NCI-H1930 (cell line): ENCODE measurements at regions not wholly inside any gene's neighbourhood (a gene's known extent, or its start where the extent isn't known, plus 50 kb on each side); places are given as distances from the start of the nearest gene placed in this dataset.
"Not testable (repeated sequence)": the region's sequence is repeated elsewhere in the genome, so short reads cannot be mapped to it uniquely, and the experiment has no call there.

Experiments
- DNase-seq, 2 experiments: peaks; one replicate each; lab custom pipeline; 2025; lab: John Stamatoyannopoulos, UW

- DNase-seq = no peak
Measured at GRCh38 chr6:121595646-121596045, 160.2 kb downstream of the GJA1 start.

DNA sequence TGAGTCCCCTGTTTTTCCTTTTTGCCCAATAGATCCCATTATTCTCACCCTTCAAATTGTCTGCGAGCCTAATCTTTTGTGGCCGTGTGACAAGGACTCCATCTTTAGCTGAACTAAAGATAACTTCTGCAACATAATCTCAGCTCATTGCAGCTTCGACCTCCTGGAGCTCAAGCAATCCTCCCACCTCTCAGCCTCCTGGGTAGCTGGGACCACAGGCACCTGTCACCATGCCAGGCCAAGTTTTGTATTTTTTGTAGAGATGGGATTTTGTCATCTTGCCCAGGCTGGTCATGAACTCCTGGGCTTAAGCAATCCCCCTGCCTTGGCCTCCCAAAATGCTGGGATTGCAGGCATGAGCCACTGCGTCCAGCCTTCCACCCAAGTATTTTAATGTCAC lies 161.0 kb downstream of the GJA1 start:
- DNase-seq = no peak

DNA sequence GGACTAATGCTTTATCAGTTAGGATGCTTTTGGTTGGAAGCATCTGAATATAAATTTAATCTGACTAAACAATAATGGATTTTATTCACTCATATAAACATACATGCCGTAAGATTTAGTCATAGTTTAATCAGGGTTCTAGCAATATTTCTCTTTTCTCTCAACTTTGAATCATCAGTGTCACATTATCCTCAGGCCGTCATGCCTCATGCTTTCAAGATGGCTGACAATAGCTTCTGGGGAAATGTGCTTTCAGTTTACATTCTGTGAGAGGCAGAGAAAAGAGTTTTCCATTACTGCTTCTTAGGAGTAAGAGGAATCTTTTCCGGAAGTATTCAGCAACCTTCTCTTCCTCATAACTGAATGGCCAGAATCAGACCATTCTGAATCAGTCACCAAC lies 162.2 kb downstream of the GJA1 start:
- DNase-seq = no peak

GRCh38 chr6:121599331-121599730 lies 163.9 kb downstream of the GJA1 start:
- not testable (repeated sequence) for DNase-seq

DNA sequence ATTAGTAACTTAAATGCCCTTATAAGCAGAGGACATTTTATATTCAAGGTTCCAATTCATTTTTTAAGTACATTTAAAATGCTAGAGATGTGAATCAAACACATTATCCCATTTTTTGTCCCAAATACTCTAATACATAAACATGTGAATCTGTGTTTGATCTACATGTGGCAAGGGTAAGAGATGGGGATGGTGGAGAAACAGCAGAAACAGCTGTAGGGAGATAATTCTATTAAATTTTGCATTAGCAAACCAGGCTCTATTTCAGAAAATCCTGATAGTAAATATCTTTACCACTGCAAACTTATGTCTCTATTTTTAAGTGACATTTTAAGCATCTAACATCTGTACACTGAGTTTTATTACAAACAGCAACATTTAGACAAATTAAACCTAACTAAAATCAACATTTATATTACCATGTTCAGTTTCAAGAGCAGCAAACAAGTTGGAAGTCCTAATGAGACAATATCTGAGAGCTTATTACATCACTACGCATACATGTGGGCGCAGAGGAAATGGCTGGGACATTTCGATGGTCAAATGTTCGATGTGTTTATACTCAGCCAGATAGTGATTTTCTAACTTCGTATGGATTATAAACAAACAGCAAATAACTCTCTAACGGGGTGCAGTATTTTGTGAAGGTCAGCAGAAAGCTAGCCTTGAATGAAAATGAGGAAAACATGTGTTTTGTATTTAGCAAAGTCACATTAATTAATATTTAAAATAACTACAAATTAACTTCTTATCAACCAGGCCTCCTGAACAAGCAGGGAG lies 165.1 kb downstream of the GJA1 start:
- DNase-seq = no peak

DNA sequence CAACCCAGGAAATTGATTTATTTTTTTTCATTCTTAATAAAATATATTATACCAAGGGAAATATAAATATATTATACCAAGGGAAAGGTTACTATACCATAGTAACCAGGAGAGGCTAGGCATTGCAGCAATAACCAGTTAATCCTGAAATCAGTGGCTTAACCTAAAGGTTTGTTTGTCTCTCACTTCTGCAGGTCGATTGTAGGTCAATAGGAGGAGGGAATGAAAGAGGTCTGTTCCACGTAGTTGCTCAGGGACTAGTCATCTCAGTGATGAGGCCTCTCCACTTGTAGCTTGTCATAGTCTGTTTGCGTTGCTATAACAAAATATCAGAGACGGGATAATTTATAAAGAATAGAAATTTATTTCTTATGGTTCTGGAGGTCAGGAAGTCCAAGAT lies 168.0 kb downstream of the GJA1 start:
- no peak for DNase-seq

DNA sequence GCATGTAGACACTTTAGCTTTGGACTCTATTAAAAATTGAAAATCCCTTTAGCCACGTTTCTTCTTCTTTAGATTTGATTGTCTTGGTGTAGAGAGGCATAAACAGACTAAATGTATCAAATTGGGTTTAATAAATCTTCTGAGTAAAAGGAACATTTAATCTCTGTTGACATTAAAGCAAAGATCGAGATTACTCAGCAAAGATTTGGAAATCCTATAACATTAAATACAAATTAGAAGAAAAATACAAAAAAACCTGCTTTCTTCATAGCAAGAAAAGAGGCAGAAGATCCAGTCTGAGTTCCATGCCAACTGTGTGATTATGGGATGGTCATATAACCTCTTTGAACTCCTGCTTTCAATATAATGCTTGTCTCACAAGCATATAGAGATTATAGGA lies 172.3 kb downstream of the GJA1 start:
- DNase-seq = no peak

- DNase-seq = no peak
Measured at GRCh38 chr6:121608270-121608669, 172.8 kb downstream of the GJA1 start.

DNA sequence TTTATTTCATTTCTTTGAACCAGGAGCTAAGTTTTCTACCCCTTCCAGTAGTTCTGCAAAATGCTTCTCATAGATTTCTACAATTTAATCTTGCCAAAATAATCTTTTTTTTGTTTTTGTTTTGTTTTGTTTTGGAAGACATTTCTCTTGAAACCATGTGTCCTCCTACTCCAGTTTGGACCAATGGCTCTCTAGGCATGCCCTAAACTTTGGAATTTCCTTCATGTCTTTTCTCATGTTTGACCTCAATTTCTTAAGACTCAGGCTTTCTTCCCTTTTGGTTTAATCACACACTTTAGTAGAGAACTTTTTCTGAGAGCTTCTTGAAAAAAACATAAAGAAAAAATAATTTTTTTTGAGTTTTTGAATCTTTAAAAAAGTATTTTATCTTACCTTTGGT lies 173.8 kb downstream of the GJA1 start:
- DNase-seq = no peak

DNA sequence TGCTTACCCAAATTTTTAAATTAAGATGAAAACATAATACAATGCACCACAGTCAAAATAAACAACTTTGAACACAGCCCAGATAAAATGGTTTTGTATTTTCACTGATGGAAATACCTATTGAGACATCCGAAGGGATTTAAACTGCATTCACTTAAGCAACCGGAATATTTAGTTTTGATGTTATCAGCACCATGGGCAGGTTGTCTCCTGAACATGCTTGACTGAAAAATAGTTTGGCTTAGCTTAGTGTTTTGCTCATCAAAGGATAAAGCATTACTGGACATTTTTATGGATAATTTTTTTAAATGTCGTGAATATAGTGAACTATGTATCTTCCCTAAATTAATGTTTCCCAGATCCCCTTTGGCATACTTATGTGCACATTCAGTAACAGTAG lies 177.5 kb downstream of the GJA1 start:
- no peak for DNase-seq

- DNase-seq = no peak
Measured at GRCh38 chr6:121614115-121614514, 178.7 kb downstream of the GJA1 start.

GRCh38 chr6:121615493-121615892 lies 180.0 kb downstream of the GJA1 start:
- no peak for DNase-seq

DNA sequence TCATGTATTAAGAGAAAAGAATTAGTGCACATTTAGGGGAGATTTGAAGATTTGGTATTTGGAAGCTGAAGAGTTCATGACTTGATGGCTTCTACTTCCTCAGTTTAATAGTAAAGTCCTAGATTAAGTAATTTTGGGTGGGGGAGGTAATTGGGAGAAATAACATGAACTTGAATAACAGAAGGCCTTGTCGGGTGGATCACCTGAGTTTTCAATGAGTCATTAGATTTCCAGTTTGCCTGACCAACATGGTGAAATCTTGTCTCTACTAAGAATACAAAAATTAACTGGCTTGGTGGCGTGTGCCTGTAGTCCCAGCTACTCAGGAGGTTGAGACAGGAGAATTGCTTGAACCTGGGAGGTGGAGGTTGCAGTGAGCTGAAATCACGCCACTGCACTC lies 181.0 kb downstream of the GJA1 start:
- no peak for DNase-seq

GRCh38 chr6:121617388-121617787 lies 181.9 kb downstream of the GJA1 start:
- DNase-seq = no peak

DNA sequence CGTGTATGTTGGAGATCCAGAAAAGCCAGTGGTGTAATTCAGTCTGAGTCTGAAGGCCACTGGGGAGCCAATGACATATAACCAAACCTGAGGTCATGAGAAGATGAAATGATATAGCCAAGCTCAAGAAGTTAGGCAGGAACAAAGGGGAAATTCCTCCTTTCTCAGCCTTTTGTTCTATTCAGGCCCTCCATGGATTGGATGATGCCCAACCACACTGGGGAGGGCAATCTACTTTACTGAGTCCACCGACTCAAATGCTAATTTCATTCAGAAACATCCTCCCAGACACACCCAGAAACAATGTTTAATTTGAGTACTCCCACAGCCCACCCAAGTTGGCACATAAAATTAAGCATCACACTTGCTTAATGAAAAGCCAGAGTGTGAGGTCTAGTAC lies 183.6 kb downstream of the GJA1 start:
- DNase-seq = no peak

DNA sequence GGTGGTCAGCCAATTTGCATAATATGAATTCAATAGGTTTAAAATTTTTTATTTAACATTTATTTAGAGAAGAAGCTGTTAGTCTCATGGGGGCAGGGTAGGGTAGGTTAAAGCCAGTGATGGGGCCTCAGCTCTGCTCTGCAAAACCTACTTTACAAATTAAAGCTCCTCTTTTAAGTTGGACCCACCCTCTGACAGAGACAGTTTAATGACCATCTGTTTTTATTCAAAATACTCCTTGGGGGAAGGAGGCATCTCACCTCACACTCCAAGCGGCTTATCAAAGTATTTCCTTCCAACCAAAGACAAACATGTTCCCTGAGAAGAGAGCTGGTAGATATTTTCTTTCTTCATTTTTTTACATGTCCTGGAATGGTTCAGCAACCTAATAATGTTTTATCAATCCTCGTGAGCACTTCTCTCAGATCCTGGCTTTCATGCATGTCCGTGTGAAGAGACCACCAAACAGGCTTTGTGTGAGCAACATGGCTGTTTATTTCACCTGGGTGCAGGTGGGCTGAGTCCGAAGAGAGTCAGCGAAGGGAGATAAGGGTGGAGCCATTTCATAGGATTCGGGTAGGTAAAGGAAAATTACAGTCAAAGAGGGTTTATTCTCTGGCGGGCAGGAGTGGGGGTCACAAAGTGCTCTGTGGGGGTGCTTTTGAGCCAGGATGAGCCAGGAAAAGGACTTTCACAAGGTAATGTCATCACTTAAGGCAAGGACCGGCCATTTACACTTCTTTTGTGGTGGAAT lies 184.7 kb downstream of the GJA1 start:
- no peak for DNase-seq

DNA sequence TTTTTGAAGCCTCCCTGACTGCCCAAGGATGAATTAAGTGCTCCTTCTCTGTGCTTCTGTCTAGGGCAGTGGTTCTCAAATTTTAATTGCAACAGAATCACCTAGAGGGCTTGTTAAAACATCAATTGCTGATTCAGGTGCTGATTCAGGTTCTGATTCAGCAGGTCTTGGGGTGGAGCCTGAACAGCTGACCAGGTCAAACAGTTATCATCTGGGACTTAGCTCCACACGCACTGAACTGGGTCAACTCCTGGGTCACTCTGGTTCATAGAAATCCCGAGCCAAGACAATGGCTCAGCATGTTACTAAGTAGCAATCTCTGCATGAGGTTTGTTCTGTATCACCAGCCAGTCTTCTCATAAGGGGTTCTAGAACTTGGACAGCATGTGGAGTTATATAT lies 192.3 kb downstream of the GJA1 start:
- DNase-seq = no peak

DNA sequence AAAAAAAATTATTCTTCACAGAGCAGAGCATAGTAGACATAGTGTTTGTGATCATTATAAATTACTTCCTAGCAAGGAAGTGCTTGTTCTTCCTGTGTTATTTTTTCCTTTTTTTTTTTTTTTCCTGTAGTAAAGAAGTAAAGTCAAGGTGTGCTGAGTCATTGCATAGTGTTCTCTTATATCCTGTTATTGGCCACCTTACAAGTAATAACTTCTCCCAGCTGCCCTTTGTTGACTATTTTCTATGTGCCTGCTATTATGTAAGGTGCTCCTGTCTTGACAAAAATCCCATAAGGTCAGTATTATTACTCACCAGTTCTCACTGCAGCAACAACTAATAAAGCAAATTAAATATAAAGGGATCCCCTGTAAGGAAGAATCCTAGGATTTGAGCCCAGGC lies 195.3 kb downstream of the GJA1 start:
- DNase-seq = no peak

GRCh38 chr6:121631752-121632151 lies 196.3 kb downstream of the GJA1 start:
- DNase-seq = not testable (repeated sequence)

- no peak for DNase-seq
Measured at GRCh38 chr6:121633309-121633708, 197.9 kb downstream of the GJA1 start.

DNA sequence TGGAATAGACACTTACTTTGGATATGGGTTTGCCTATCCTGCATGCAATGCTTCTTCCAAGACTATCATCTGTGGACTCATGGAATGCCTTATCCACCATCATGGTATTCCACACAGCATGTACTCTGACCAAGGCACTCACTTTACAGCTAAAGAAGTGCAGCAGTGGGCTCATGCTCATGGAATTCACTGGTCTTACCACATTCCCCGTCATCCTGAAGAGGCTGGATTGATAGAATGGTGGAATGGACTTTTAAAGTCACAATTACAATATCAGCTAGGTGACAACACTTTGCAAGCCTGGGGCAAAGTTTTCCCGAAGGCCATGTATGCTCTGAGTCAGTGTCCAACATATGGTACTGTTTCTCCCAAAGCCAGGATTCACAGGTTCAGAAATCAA lies 199.1 kb downstream of the GJA1 start:
- not testable (repeated sequence) for DNase-seq

DNA sequence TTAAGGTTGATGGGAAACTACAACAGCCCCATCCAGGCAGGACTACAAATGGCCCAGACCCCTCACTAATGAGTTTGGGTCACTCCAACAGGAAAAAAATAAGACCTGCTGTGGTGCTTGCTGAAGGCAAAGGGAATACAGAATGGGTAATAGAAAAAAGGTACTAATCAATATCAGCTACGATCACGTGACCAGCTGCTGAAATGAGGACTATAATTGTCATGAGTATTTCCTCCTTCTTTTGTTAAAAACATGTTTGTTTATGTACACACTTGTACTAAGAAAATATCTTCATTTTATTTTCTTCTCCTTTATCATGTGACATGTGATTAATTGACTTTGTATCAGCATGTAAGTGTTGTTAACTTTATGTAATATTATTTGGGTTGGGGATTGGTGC lies 199.9 kb downstream of the GJA1 start:
- DNase-seq = no peak

DNA sequence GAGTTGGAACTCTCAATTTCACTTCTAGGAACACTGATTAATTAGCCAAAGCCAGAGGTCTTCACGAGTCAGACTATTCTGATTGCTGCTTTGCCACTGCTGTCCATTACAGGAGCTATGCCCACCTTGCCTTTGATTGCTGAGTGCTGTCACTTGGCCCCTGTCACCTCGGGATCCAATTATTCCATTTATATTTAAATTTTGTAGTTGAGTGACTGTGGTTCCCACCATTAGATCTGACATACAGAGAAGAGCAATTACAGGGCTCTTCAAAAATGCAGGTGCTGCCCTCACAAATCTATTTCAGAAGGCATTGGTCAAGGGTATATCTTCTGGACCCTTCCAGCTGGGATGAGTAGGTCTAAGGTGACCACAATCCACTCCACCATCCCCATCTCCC lies 200.8 kb downstream of the GJA1 start:
- DNase-seq = not testable (repeated sequence)

DNA sequence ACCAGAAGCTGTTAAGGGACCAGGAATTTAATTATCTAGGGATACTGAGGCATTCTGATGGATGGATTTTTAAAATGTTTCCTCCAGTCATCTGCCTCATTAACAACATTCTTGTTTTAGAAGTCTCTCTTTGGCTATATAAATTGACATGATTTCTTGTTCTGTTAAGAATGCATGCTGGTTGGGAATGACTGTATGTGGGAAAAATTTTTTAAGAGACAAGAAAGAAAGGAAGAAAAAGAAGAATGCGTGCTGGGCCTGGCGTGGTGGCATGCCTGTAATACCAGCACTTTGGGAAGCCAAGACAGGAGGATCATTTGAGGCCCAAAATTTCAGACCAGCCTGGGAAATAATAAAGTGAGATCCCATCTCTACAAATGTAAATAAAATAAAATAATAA lies 203.6 kb downstream of the GJA1 start:
- no peak for DNase-seq
